ENCODE measurements at regions not wholly inside any gene's neighbourhood (a gene's known extent, or its start where the extent isn't known, plus 50 kb on each side); places are given as distances from the start of the nearest gene placed in this dataset.

GRCh38 chr4:67325791-67326190 is 219.5 kb downstream of the CENPC start:
- TF ChIP-seq CTCF (IDR thresholded peaks at IDR 0.05) (no peak), POLR2AphosphoS5 (IDR thresholded peaks at IDR 0.05) (no peak), POLR2A (IDR thresholded peaks at IDR 0.05) (no peak)
